ENCODE measurements at regions not wholly inside any gene's neighbourhood (a gene's known extent, or its start where the extent isn't known, plus 50 kb on each side); places are given as distances from the start of the nearest gene placed in this dataset.

GRCh38 chr18:6486313-6486712 is 71.6 kb upstream of the L3MBTL4 start:
- TF ChIP-seq, protein P1, sequence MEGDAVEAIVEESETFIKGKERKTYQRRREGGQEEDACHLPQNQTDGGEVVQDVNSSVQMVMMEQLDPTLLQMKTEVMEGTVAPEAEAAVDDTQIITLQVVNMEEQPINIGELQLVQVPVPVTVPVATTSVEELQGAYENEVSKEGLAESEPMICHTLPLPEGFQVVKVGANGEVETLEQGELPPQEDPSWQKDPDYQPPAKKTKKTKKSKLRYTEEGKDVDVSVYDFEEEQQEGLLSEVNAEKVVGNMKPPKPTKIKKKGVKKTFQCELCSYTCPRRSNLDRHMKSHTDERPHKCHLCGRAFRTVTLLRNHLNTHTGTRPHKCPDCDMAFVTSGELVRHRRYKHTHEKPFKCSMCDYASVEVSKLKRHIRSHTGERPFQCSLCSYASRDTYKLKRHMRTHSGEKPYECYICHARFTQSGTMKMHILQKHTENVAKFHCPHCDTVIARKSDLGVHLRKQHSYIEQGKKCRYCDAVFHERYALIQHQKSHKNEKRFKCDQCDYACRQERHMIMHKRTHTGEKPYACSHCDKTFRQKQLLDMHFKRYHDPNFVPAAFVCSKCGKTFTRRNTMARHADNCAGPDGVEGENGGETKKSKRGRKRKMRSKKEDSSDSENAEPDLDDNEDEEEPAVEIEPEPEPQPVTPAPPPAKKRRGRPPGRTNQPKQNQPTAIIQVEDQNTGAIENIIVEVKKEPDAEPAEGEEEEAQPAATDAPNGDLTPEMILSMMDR (IDR thresholded peaks at IDR 0.05; ENCODE audit: extremely low read depth, missing control alignments): no peak
- no peak for DNase-seq (ENCODE audit: low spot score)

GRCh38 chr18:6486764-6487426 is 72.2 kb upstream of the L3MBTL4 start:
- no peak for DNase-seq (ENCODE audit: low spot score)
- TF ChIP-seq, protein P1 (IDR thresholded peaks at IDR 0.05; ENCODE audit: extremely low read depth, missing control alignments): no peak

DNA sequence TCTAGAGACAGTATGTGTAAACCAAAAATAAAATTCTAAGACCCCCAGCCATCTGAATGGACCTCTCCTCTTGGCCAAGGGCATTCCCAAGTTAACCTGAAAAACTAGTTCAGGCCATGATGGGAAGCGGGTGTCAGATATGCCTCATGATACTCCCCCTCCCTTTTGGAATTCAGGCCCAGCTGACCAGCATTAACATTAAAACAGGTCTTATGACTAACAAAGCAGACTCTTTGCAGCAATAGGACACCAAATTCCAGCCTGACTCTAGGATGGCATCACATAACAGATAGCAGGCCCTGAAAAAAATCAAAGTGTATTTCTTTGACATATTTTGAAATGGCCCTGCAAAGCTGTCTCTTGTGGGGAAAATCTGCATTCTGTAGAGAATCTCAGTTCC is 73.3 kb upstream of the L3MBTL4 start:
- TF ChIP-seq, protein P1 (IDR thresholded peaks at IDR 0.05; ENCODE audit: extremely low read depth, missing control alignments): no peak
- no peak for DNase-seq (ENCODE audit: low spot score)

GRCh38 chr18:6488956-6489355 is 74.2 kb upstream of the L3MBTL4 start:
- TF ChIP-seq, protein P1 (IDR thresholded peaks at IDR 0.05; ENCODE audit: extremely low read depth, missing control alignments): no peak
- DNase-seq (ENCODE audit: low spot score): no peak

DNA sequence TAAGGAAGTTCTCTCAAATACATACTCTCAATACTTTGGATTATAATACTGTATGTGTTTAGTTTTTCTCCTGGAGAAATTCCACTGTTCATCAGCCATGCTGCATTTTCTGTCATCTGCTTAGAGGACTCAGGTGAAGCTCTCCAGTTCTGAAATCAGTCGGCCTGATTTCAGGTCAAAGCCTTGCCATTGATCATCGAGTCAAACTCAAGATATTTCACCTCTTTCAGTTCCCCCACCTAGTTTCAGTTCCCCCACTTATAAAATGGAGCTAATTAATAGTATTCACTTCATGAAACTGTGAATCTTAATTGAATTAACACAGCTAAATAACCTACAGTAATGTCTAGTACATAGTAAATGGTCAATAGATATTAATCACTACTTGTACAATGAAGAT is 75.3 kb upstream of the L3MBTL4 start:
- DNase-seq (ENCODE audit: low spot score): no peak
- TF ChIP-seq, protein P1 (IDR thresholded peaks at IDR 0.05; ENCODE audit: extremely low read depth, missing control alignments): no peak

DNA sequence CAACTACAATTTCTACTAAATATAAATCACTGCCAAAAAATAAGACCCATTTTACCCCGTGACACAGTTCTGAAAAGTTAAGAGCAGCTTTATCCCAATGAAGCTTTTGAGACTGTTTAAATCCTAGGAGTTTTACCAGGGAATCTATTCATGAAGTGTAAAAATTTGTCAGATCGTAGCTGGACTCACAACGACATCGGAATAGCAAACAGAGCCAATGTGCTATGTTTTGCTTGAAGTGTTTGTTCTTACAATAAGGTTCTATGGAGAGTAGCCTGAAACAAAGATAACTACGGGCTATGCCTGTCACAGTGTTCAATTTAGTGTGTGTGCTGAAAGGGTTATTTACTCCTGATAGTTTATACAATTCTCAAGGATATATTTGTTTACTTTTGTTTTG is 78.5 kb upstream of the L3MBTL4 start:
- no peak for DNase-seq (ENCODE audit: low spot score)
- TF ChIP-seq, protein P1 (IDR thresholded peaks at IDR 0.05; ENCODE audit: extremely low read depth, missing control alignments): no peak

GRCh38 chr18:6495536-6495935 is 80.8 kb upstream of the L3MBTL4 start:
- no peak for DNase-seq (ENCODE audit: low spot score)
- TF ChIP-seq, protein P1 (IDR thresholded peaks at IDR 0.05; ENCODE audit: extremely low read depth, missing control alignments): no peak

Measured in GM20000 (cell line).